Stomach (tissue), 4 donors: ENCODE measurements at regions not wholly inside any gene's neighbourhood (a gene's known extent, or its start where the extent isn't known, plus 50 kb on each side); places are given as distances from the start of the nearest gene placed in this dataset.

Experiments
- CTCF ChIP-seq, 7 experiments: fragments of 450-650 bp in 4 of 7; fragments of 200-600 bp in 3 of 7; sonication (generic) in 3 of 7; IDR thresholded peaks; one replicate each; pipeline ENCODE4 v1.5.1; 2016 to 2019; ENCODE audit warnings: antibody characterized with exemption in 7 of 7, control low read depth in 2 of 7, mild to moderate bottlenecking in 1 of 7
- POLR2AphosphoS5 ChIP-seq, 3 donors: sonication (generic); formaldehyde crosslinking; IDR thresholded peaks; one replicate each; pipeline ENCODE4 v1.6.1; 2016; ENCODE audit warnings: antibody characterized with exemption in 3 of 3

- no peak for TF ChIP-seq CTCF (IDR thresholded peaks at IDR 0.05)
- no peak for TF ChIP-seq POLR2AphosphoS5 (IDR thresholded peaks at IDR 0.05)
Measured at GRCh38 chr4:152161676-152162330, 374.1 kb downstream of the FBXW7 start.
